H1 (cell line): ENCODE measurements at regions not wholly inside any gene's neighbourhood (a gene's known extent, or its start where the extent isn't known, plus 50 kb on each side); places are given as distances from the start of the nearest gene placed in this dataset.

Source experiments
- CTCF ChIA-PET: fragments of 300-600 bp; sonication (Branson Sonifier 250); formaldehyde crosslinking; loops from one replicate; lab custom pipeline; 2021; ENCODE audit not compliant: partially characterized antibody; lab: Charles Lee
- POLR2A ChIA-PET: fragments of 300-600 bp; sonication (Branson Sonifier 250); formaldehyde crosslinking; loops from one replicate; lab custom pipeline; 2021; ENCODE audit warnings: inconsistent platforms; ENCODE audit not compliant: partially characterized antibody; lab: Charles Lee
- DNase-seq, 2 experiments: peaks; one replicate each; pipeline versions ENCODE4 v3.0.0 to v3.0.0-alpha.2; 2010 to 2022; ENCODE audit warnings: low spot score in 2 of 2, low read depth in 1 of 2, mixed read lengths in 1 of 2
- FAIRE-seq: peaks from 2 replicates; lab custom pipeline; 2011; peaks lifted over from hg19 to GRCh38; lab: Jason Lieb, UNC
- H2AFZ ChIP-seq: 2 replicates; pipeline ENCODE4 v1.8.1; 2012; ENCODE audit warnings: low read length, inconsistent platforms
- H2AK5ac ChIP-seq: 2 replicates; pipeline ENCODE4 v1.6.1; 2013; ENCODE audit warnings: low read depth, low read length
- H2BK120ac ChIP-seq: replicated peaks from 2 replicates; pipeline ENCODE3; 2013; ENCODE audit warnings: low read depth, low read length, inconsistent platforms
- H2BK12ac ChIP-seq: 2 replicates; pipeline ENCODE4 v1.6.1; 2013; ENCODE audit warnings: low read depth, low read length
- H2BK15ac ChIP-seq: 2 replicates; pipeline ENCODE4 v1.6.1; 2013; ENCODE audit warnings: low read length
- H2BK20ac ChIP-seq: 2 replicates; pipeline ENCODE4 v1.6.1; 2013; ENCODE audit warnings: low read length
- H2BK5ac ChIP-seq: 2 replicates; pipeline ENCODE4 v1.6.1; 2013; ENCODE audit warnings: low read depth, low read length
- H3K14ac ChIP-seq: 2 replicates; pipeline ENCODE4 v1.6.1; 2013; ENCODE audit warnings: inconsistent platforms; ENCODE audit not compliant: insufficient read length
- H3K18ac ChIP-seq: 2 replicates; pipeline ENCODE4 v1.6.1; 2013; ENCODE audit warnings: low read length; ENCODE audit errors: extremely low read depth
- H3K23ac ChIP-seq: 2 replicates; pipeline ENCODE4 v1.6.1; 2013; ENCODE audit warnings: inconsistent platforms; ENCODE audit not compliant: insufficient read length
- H3K23me2 ChIP-seq: 2 replicates; pipeline ENCODE4 v1.6.1; 2013; ENCODE audit warnings: low read depth, low read length
- H3K27ac ChIP-seq: 2 replicates; pipeline ENCODE4 v1.6.1; 2011; ENCODE audit warnings: low read depth, low read length, inconsistent platforms
- H3K27me3 ChIP-seq, 4 experiments: replicated peaks in 1 of 4; 1 replicate in 1 of 4; 2 replicates in 3 of 4; pipeline versions ENCODE4 v1.6.1 to v1.8.1; 2011 to 2013; ENCODE audit warnings: low read length in 3 of 4, mild to moderate bottlenecking in 3 of 4, inconsistent platforms in 2 of 4, mixed read lengths in 2 of 4, moderate library complexity in 1 of 4; ENCODE audit not compliant: control insufficient read depth in 3 of 4, insufficient read depth in 3 of 4; ENCODE audit errors: extremely low read depth in 1 of 4
- H3K36me3 ChIP-seq, 4 experiments: 2 replicates each; pipeline versions ENCODE4 v1.6.1 to v1.8.1; 2011 to 2013; ENCODE audit warnings: mild to moderate bottlenecking in 4 of 4, low read length in 3 of 4, moderate library complexity in 2 of 4, control low read depth in 1 of 4, inconsistent platforms in 1 of 4; ENCODE audit not compliant: insufficient read depth in 4 of 4, control insufficient read depth in 2 of 4
- H3K4ac ChIP-seq: replicated peaks from 2 replicates; pipeline ENCODE3; 2013; ENCODE audit warnings: low read length, low read depth, mixed read lengths, inconsistent platforms; ENCODE audit not compliant: insufficient read length
- H3K4me1 ChIP-seq, 4 experiments: replicated peaks in 1 of 4; 1 replicate in 1 of 4; 2 replicates in 3 of 4; pipeline versions ENCODE4 v1.6.1 to v1.8.1; 2011 to 2013; ENCODE audit warnings: low read length in 3 of 4, inconsistent platforms in 2 of 4, mixed read lengths in 1 of 4; ENCODE audit not compliant: insufficient read depth in 4 of 4, control insufficient read depth in 3 of 4
- H3K4me2 ChIP-seq, 2 experiments: 2 replicates each; pipeline versions ENCODE4 v1.6.1 to v1.8.1; 2011 to 2013; ENCODE audit warnings: low read depth in 2 of 2, low read length in 2 of 2, control low read depth in 1 of 2, inconsistent platforms in 1 of 2, mild to moderate bottlenecking in 1 of 2; ENCODE audit not compliant: insufficient read depth in 1 of 2
- H3K4me3 ChIP-seq, 4 experiments: fragments of 200-600, 300-600 bp in 1 of 4; sonication (generic), shearing (Covaris generic), sonication (Bioruptor Twin) in 1 of 4; 2 replicates each; pipeline versions ENCODE4 v1.5.1 to v1.8.1; 2011 to 2016; ENCODE audit warnings: low read length in 4 of 4, low read depth in 3 of 4, control low read depth in 2 of 4, inconsistent platforms in 2 of 4, mild to moderate bottlenecking in 2 of 4, mixed read lengths in 1 of 4, moderate library complexity in 1 of 4; ENCODE audit not compliant: insufficient read depth in 2 of 4; ENCODE audit errors: extremely low read depth in 1 of 4
- H3K56ac ChIP-seq: replicated peaks from 2 replicates; pipeline ENCODE3; 2013; ENCODE audit warnings: low read depth, mild to moderate bottlenecking, mixed read lengths, low read length, inconsistent platforms; ENCODE audit not compliant: insufficient read length
- H3K79me1 ChIP-seq: 2 replicates; pipeline ENCODE4 v1.6.1; 2013; ENCODE audit warnings: low read depth, low read length, control low read depth
- H3K79me2 ChIP-seq, 2 experiments: 2 replicates each; pipeline versions ENCODE4 v1.6.1 to v1.8.1; 2012 to 2013; ENCODE audit warnings: low read length in 2 of 2, mild to moderate bottlenecking in 2 of 2, inconsistent platforms in 1 of 2; ENCODE audit not compliant: insufficient read depth in 2 of 2, control insufficient read depth in 1 of 2
- H3K9ac ChIP-seq, 4 experiments: replicated peaks in 1 of 4; 1 replicate in 1 of 4; 2 replicates in 3 of 4; pipeline versions ENCODE4 v1.6.1 to v1.8.1; 2011 to 2013; ENCODE audit warnings: low read depth in 3 of 4, low read length in 3 of 4, control low read depth in 2 of 4, mild to moderate bottlenecking in 2 of 4, moderate library complexity in 2 of 4, inconsistent platforms in 1 of 4; ENCODE audit errors: extremely low read depth in 1 of 4
- H3K9me3 ChIP-seq, 2 experiments: 2 replicates each; pipeline versions ENCODE4 v1.6.1 to v1.8.1; 2012 to 2013; ENCODE audit warnings: mild to moderate bottlenecking in 2 of 2, moderate library complexity in 2 of 2, control low read depth in 1 of 2, inconsistent platforms in 1 of 2, low read depth in 1 of 2, low read length in 1 of 2, mixed read lengths in 1 of 2; ENCODE audit not compliant: insufficient read depth in 2 of 2
- H4K20me1 ChIP-seq, 2 experiments: replicated peaks in 1 of 2; 2 replicates each; pipeline versions ENCODE3 to v1.8.1; 2011 to 2013; ENCODE audit warnings: inconsistent platforms in 2 of 2, low read length in 2 of 2, mild to moderate bottlenecking in 1 of 2; ENCODE audit not compliant: insufficient read depth in 2 of 2, control insufficient read depth in 1 of 2
- H4K5ac ChIP-seq: 2 replicates; pipeline ENCODE4 v1.6.1; 2013; ENCODE audit warnings: low read length, low read depth, mixed read lengths, inconsistent platforms; ENCODE audit not compliant: insufficient read length
- H4K8ac ChIP-seq: 2 replicates; pipeline ENCODE4 v1.8.0; 2013; ENCODE audit warnings: mild to moderate bottlenecking, moderate library complexity, low read length, inconsistent platforms; ENCODE audit not compliant: insufficient read depth; ENCODE audit errors: extremely low read depth
- H4K91ac ChIP-seq: replicated peaks from 2 replicates; pipeline ENCODE3; 2013; ENCODE audit warnings: low read length, mixed read lengths, inconsistent platforms; ENCODE audit not compliant: insufficient read length
- CEBPB ChIP-seq: IDR thresholded peaks from 2 replicates; pipeline ENCODE4 v1.6.1; 2012; ENCODE audit warnings: low read depth, low read length
- EGR1 ChIP-seq: IDR thresholded peaks from 2 replicates; pipeline ENCODE4 v1.6.1; 2011; ENCODE audit warnings: low read depth, low read length, borderline replicate concordance
- JUND ChIP-seq: IDR thresholded peaks from 2 replicates; pipeline ENCODE4 v1.6.1; 2011; ENCODE audit warnings: mild to moderate bottlenecking, improper control_type of control experiment, low read length
- RBBP5 ChIP-seq: IDR thresholded peaks from 2 replicates; pipeline ENCODE4 v1.7.1; 2012; ENCODE audit warnings: low read depth, mild to moderate bottlenecking, inconsistent platforms, low read length, moderate library complexity, borderline replicate concordance
- SAP30 ChIP-seq: fragments of 300-600 bp; sonication (generic); IDR thresholded peaks from 2 replicates; pipeline ENCODE4 v1.7.1; 2012; ENCODE audit warnings: low read length, moderate library complexity, mild to moderate bottlenecking, inconsistent platforms; ENCODE audit not compliant: insufficient read depth, insufficient replicate concordance
- SIX5 ChIP-seq: IDR thresholded peaks from 2 replicates; pipeline ENCODE4 v1.6.1; 2011; ENCODE audit warnings: mild to moderate bottlenecking, low read depth, low read length
- SP4 ChIP-seq: IDR thresholded peaks from 2 replicates; pipeline ENCODE4 v1.6.1; 2012; ENCODE audit warnings: low read length, inconsistent platforms
- SUZ12 ChIP-seq: fragments of 200-600 bp; sonication (generic); IDR thresholded peaks from 2 replicates; pipeline ENCODE4 v1.6.1; 2012; ENCODE audit warnings: mild to moderate bottlenecking, inconsistent platforms, low read length, moderate library complexity, mixed read lengths
- TAF1 ChIP-seq: IDR thresholded peaks from 2 replicates; pipeline ENCODE4 v1.6.1; 2011; ENCODE audit warnings: mild to moderate bottlenecking, low read depth, low read length
- TAF7 ChIP-seq: optimal IDR thresholded peaks from 2 replicates; pipeline ENCODE3; 2011; ENCODE audit warnings: low read depth, mild to moderate bottlenecking, inconsistent platforms, low read length, moderate library complexity, borderline replicate concordance
- WGBS, 2 experiments: shearing (Covaris generic) in 1 of 2; methylation state at CpG; one replicate each; pipeline versions ENCODE4 v1.1.6 to v1.1.7; 2013 to 2015; ENCODE audit warnings: low lambda C conversion rate in 2 of 2, mixed read lengths in 2 of 2, inconsistent platforms in 1 of 2, low coverage in 1 of 2, missing lambda C conversion rate in 1 of 2; ENCODE audit not compliant: insufficient replicate concordance in 2 of 2, insufficient coverage in 1 of 2, insufficient read length in 1 of 2; ENCODE audit errors: extremely low coverage in 1 of 2, missing lambda C conversion rate in 1 of 2; 5-methylcytosine and 5-hydroxymethylcytosine counted together

GRCh38 chr12:89824822-89825221, 116.2 kb upstream of the ATP2B1 start:
- Histone ChIP-seq H3K18ac (no peak overlapping the region), H4K8ac (no peak overlapping the region), H2BK20ac (no peak overlapping the region), H3K4ac (no peak overlapping the region), H3K14ac (no peak overlapping the region), H4K5ac (no peak overlapping the region), H3K23me2 (no peaks in the 10 kb centered on the region), H3K23ac (no peak overlapping the region), H3K9ac (no peak overlapping the region), H3K4me3 (no peak overlapping the region), H3K4me2 (no peak overlapping the region), H3K4me1 (peaks cover 0 to 3% (median 0%) of the 10 kb centered on the region in 4 experiments; a peak in 1 of 7 replicates), H3K9me3 (no peaks in the 10 kb centered on the region), H3K27me3 (no peaks in the 10 kb centered on the region), H3K79me1 (no peaks in the 10 kb centered on the region), H2BK12ac (no peak overlapping the region), H4K91ac (no peak overlapping the region), H2BK5ac (no peak overlapping the region), H3K36me3 (no peaks in the 10 kb centered on the region), H3K27ac (no peak overlapping the region), H2BK15ac (no peak overlapping the region), H2AK5ac (no peak overlapping the region), H2AFZ (no peak overlapping the region), H2BK120ac (no peak overlapping the region), H3K56ac (no peak overlapping the region), H4K20me1 (no peaks in the 10 kb centered on the region), H3K79me2 (no peaks in the 10 kb centered on the region)
- CTCF ChIA-PET: no interaction called here
- POLR2A ChIA-PET: no interaction called here
- DNase-seq (no peak), FAIRE-seq (no peak)
- 77% methylated on average over 2 of the region's 2 CpGs; no CpG with 5 or more reads in 1 of the 2 experiments for WGBS, 2 experiments
- TF ChIP-seq SAP30 (no peak), TAF7 (no peak), CEBPB (no peak), RBBP5 (no peak), SUZ12 (no peak), SP4 (no peak), TAF1 (no peak), JUND (no peak), EGR1 (no peak), SIX5 (no peak)
